ENCODE measurements at regions not wholly inside any gene's neighbourhood (a gene's known extent, or its start where the extent isn't known, plus 50 kb on each side); places are given as distances from the start of the nearest gene placed in this dataset.

DNA sequence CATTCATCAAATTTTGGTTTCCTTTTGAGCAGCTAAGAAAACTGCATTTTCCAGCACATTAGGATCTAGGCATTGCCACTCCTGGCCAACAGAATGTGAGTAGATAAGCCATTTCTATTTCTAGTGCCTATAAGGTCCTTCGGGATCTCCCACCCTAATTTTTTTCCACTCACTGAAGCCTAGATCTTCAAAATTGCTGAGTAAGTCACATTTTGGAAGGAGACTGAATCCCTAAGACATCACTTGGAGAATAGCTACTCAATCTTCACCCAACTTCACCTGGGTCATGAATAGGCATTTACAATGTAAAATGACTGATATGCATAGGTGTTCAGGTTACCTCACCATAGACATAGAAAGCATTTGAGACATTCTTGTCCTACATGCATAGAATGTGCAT is 548.1 kb upstream of the GYPC start:
- no peak overlapping the region for H3K9ac ChIP-seq (ENCODE audit: low read length)
- no peaks in the 10 kb centered on the region for H3K36me3 ChIP-seq (ENCODE audit: low read depth, low read length)
- H3K79me2 ChIP-seq (ENCODE audit: low read length), result no peaks in the 10 kb centered on the region
- H3K27ac ChIP-seq (ENCODE audit: low read length), result no peak overlapping the region
- no peak overlapping the region for H3K4me3 ChIP-seq (ENCODE audit: low read length)
- H3F3A ChIP-seq (ENCODE audit: low read length, unreplicated experiment), result no peaks in the 10 kb centered on the region
- H2AFZ ChIP-seq (ENCODE audit: low read length), result no peak overlapping the region
- no peak overlapping the region for H3K4me2 ChIP-seq (ENCODE audit: low read length)
- intact Hi-C loops (cut with micrococcal nuclease), result no loop called here
- TF ChIP-seq CTCF (conservative IDR thresholded peaks at IDR 0.05; ENCODE audit: low read depth, low read length) (no peak), EZH2 (IDR thresholded peaks at IDR 0.05; ENCODE audit: low read length, unreplicated experiment) (no peak), EZH2phosphoT487 (IDR thresholded peaks at IDR 0.05; ENCODE audit: borderline replicate concordance, low read length) (no peak)
- no peaks in the 10 kb centered on the region for H3K4me1 ChIP-seq (ENCODE audit: insufficient read depth, low read length)
- no peaks in the 10 kb centered on the region for H3K9me3 ChIP-seq (ENCODE audit: low read length)
- ChIA-PET POLR2A (ENCODE audit: unreplicated experiment) (no interaction called here), CTCF (no interaction called here)
- BruUV-seq (replicated peaks), result no TSS peak
- H4K20me1 ChIP-seq (ENCODE audit: low read length), result no peaks in the 10 kb centered on the region
- H3K9me2 ChIP-seq (replicated peaks; ENCODE audit: low read length), result no peaks in the 10 kb centered on the region
- H3K27me3 ChIP-seq (ENCODE audit: low read length), result no peaks in the 10 kb centered on the region
- ATAC-seq (no peak), DNase-seq (no peak)

GRCh38 chr2:126115975-126116374 is 540.0 kb upstream of the GYPC start:
- no peak for DNase-seq
- ChIA-PET CTCF (no interaction called here), POLR2A (ENCODE audit: unreplicated experiment) (no interaction called here)
- H3K4me2 ChIP-seq (ENCODE audit: low read length), result no peak overlapping the region
- no peaks in the 10 kb centered on the region for H3K79me2 ChIP-seq (ENCODE audit: low read length)
- H3K4me1 ChIP-seq (ENCODE audit: insufficient read depth, low read length), result no peaks in the 10 kb centered on the region
- H3K9me3 ChIP-seq (ENCODE audit: low read length), result no peaks in the 10 kb centered on the region
- TF ChIP-seq EZH2phosphoT487 (IDR thresholded peaks at IDR 0.05; ENCODE audit: borderline replicate concordance, low read length), result no peak
- TF ChIP-seq EZH2 (IDR thresholded peaks at IDR 0.05; ENCODE audit: low read length, unreplicated experiment), result no peak
- no peak for TF ChIP-seq CTCF (conservative IDR thresholded peaks at IDR 0.05; ENCODE audit: low read depth, low read length)
- H3K27me3 ChIP-seq (ENCODE audit: low read length), result no peaks in the 10 kb centered on the region
- H3K9me2 ChIP-seq (replicated peaks; ENCODE audit: low read length), result no peaks in the 10 kb centered on the region
- intact Hi-C loops (cut with micrococcal nuclease), result no loop called here
- no peaks in the 10 kb centered on the region for H4K20me1 ChIP-seq (ENCODE audit: low read length)
- H3K9ac ChIP-seq (ENCODE audit: low read length), result no peak overlapping the region
- no peak overlapping the region for H3K4me3 ChIP-seq (ENCODE audit: low read length)
- no peaks in the 10 kb centered on the region for H3K36me3 ChIP-seq (ENCODE audit: low read depth, low read length)
- no peak overlapping the region for H2AFZ ChIP-seq (ENCODE audit: low read length)
- ATAC-seq, result no peak
- no peaks in the 10 kb centered on the region for H3F3A ChIP-seq (ENCODE audit: low read length, unreplicated experiment)
- no peak overlapping the region for H3K27ac ChIP-seq (ENCODE audit: low read length)
- no TSS peak for BruUV-seq (replicated peaks)

DNA sequence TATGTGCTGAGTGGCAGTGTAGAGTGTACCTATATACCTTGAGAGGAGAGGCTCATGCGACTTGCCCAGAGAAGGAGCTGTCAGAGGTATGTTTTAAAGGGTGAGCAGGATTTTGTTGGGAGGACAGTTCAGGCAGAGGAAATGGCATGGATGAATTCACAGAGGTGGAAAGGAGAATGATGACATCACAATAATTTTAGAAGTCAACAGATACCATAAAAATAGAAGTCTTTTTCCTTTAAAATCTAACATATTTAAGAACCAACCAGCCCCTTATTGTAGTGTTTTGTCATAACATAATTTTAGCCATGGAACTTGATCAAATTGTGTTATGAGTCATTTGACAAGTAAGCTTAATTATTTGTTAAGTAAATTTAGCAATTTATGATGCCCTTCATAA is 538.1 kb upstream of the GYPC start:
- H3K4me2 ChIP-seq (ENCODE audit: low read length), result no peak overlapping the region
- H3K27ac ChIP-seq (ENCODE audit: low read length), result no peak overlapping the region
- H4K20me1 ChIP-seq (ENCODE audit: low read length), result no peaks in the 10 kb centered on the region
- ATAC-seq, result no peak
- no TSS peak for BruUV-seq (replicated peaks)
- no peaks in the 10 kb centered on the region for H3K36me3 ChIP-seq (ENCODE audit: low read depth, low read length)
- no peaks in the 10 kb centered on the region for H3K4me1 ChIP-seq (ENCODE audit: insufficient read depth, low read length)
- H3K9me2 ChIP-seq (replicated peaks; ENCODE audit: low read length), result no peaks in the 10 kb centered on the region
- H3K9me3 ChIP-seq (ENCODE audit: low read length), result no peaks in the 10 kb centered on the region
- no peak overlapping the region for H3K4me3 ChIP-seq (ENCODE audit: low read length)
- TF ChIP-seq EZH2 (IDR thresholded peaks at IDR 0.05; ENCODE audit: low read length, unreplicated experiment), result no peak
- no peak for TF ChIP-seq EZH2phosphoT487 (IDR thresholded peaks at IDR 0.05; ENCODE audit: borderline replicate concordance, low read length)
- no peak for TF ChIP-seq CTCF (conservative IDR thresholded peaks at IDR 0.05; ENCODE audit: low read depth, low read length)
- H3F3A ChIP-seq (ENCODE audit: low read length, unreplicated experiment), result no peaks in the 10 kb centered on the region
- no peak for DNase-seq
- intact Hi-C loops (cut with micrococcal nuclease), result no loop called here
- ChIA-PET POLR2A (ENCODE audit: unreplicated experiment) (interaction anchor here (0.7 kb wide), 1 partner anchor 887 kb away, joined by 4 read pairs; no protein-coding TSS in a partner anchor), CTCF (no interaction called here)
- no peak overlapping the region for H3K9ac ChIP-seq (ENCODE audit: low read length)
- no peak overlapping the region for H2AFZ ChIP-seq (ENCODE audit: low read length)
- no peaks in the 10 kb centered on the region for H3K27me3 ChIP-seq (ENCODE audit: low read length)
- H3K79me2 ChIP-seq (ENCODE audit: low read length), result no peaks in the 10 kb centered on the region
